HepG2 (cell line): ENCODE measurements at regions not wholly inside any gene's neighbourhood (a gene's known extent, or its start where the extent isn't known, plus 50 kb on each side); places are given as distances from the start of the nearest gene placed in this dataset.

ENCODE experiments used
- ATAC-seq: fragments of 200-7000 bp; cut with Tn5 transposase; 3 replicates; pipeline ENCODE4 v1.9.1; 2020; ENCODE audit warnings: mild to moderate bottlenecking, moderate library complexity
- BruUV-seq: library from RNA; stranded (reverse); fragments of 400-500 nt; replicated peaks from 2 replicates; lab custom pipeline; 2021; lab: Mats Ljungman, UMichigan
- CTCF ChIA-PET: fragments of 300-600 bp; formaldehyde crosslinking; extraction: SDS; loops from one replicate; lab custom pipeline; 2021; ENCODE audit warnings: low total read pairs, inconsistent platforms, low intra/inter-chr PET ratio; lab: Yijun Ruan, JAX
- POLR2A ChIA-PET: fragments of 350-600 bp; sonication (Branson Sonifier 250); formaldehyde crosslinking; loops from one replicate; lab custom pipeline; 2020; ENCODE audit warnings: antibody characterized with exemption, inconsistent platforms; lab: Yijun Ruan, JAX
- DNase-seq: peaks from one replicate; pipeline ENCODE4 v3.0.0-alpha.2; 2015; ENCODE audit warnings: low spot score
- FAIRE-seq: peaks from 3 replicates; lab custom pipeline; 2011; peaks lifted over from hg19 to GRCh38; lab: Jason Lieb, UNC
- H2AFZ ChIP-seq: one replicate; pipeline ENCODE4 v1.6.1; 2011; ENCODE audit warnings: low read length, inconsistent platforms
- H3K27ac ChIP-seq: fragments of 300-600 bp; 3 replicates; pipeline ENCODE4 v1.8.0; 2011; ENCODE audit warnings: mixed run types, mild to moderate bottlenecking, mixed read lengths, low read length, inconsistent platforms; ENCODE audit not compliant: insufficient read depth; ENCODE audit errors: extremely low read length
- H3K27me3 ChIP-seq, 2 experiments: fragments of 200-600 bp in 1 of 2; 2 replicates in 1 of 2; 3 replicates in 1 of 2; pipeline versions ENCODE4 v1.6.0 to v1.8.0; 2011; ENCODE audit warnings: low read length in 2 of 2, mild to moderate bottlenecking in 2 of 2, moderate library complexity in 2 of 2, inconsistent platforms in 1 of 2; ENCODE audit not compliant: insufficient read depth in 2 of 2, control insufficient read depth in 1 of 2
- H3K36me3 ChIP-seq, 2 experiments: fragments of 200-600 bp in 1 of 2; replicated peaks in 1 of 2; 2 replicates in 1 of 2; 3 replicates in 1 of 2; pipeline versions ENCODE4 v1.5.1 to v1.8.0; 2011; ENCODE audit warnings: low read length in 2 of 2, inconsistent platforms in 1 of 2; ENCODE audit not compliant: insufficient read depth in 2 of 2, control insufficient read depth in 1 of 2
- H3K4me1 ChIP-seq: 2 replicates; pipeline ENCODE4 v1.5.1; 2012; ENCODE audit warnings: low read length, inconsistent platforms; ENCODE audit not compliant: insufficient read depth
- H3K4me2 ChIP-seq: 2 replicates; pipeline ENCODE4 v1.6.0; 2011; ENCODE audit warnings: low read depth, low read length, inconsistent platforms
- H3K4me3 ChIP-seq, 3 experiments: fragments of 200-600 bp in 1 of 3; sonication (generic), shearing (Covaris generic) in 1 of 3; replicated peaks in 1 of 3; 2 replicates each; pipeline ENCODE4 v1.5.1; 2011 to 2016; ENCODE audit warnings: low read length in 3 of 3, inconsistent platforms in 2 of 3, low read depth in 2 of 3, mild to moderate bottlenecking in 2 of 3, control low read depth in 1 of 3, mixed read lengths in 1 of 3; ENCODE audit not compliant: insufficient read depth in 1 of 3
- H3K79me2 ChIP-seq: one replicate; pipeline ENCODE4 v1.6.1; 2011; ENCODE audit warnings: low read length, inconsistent platforms; ENCODE audit not compliant: insufficient read depth
- H3K9ac ChIP-seq: 2 replicates; pipeline ENCODE4 v1.6.0; 2011; ENCODE audit warnings: mild to moderate bottlenecking, low read depth, low read length, inconsistent platforms; ENCODE audit not compliant: insufficient read depth
- H3K9me3 ChIP-seq: 2 replicates; pipeline ENCODE4 v1.5.1; 2012; ENCODE audit warnings: mild to moderate bottlenecking, low read length
- H4K20me1 ChIP-seq: 2 replicates; pipeline ENCODE4 v1.6.0; 2011; ENCODE audit warnings: inconsistent platforms, mild to moderate bottlenecking, low read length, moderate library complexity; ENCODE audit not compliant: insufficient read depth
- MTA3 ChIP-seq: sonication (generic); formaldehyde crosslinking; IDR thresholded peaks from 2 replicates; pipeline ENCODE4 v1.4.0; 2020; ENCODE audit warnings: missing genetic modification reagents
- PHF21A ChIP-seq: sonication (generic); formaldehyde crosslinking; IDR thresholded peaks from 2 replicates; pipeline ENCODE4 v1.5.0; 2020; ENCODE audit warnings: mild to moderate bottlenecking, missing genetic modification reagents
- SP140L ChIP-seq: sonication (generic); formaldehyde crosslinking; IDR thresholded peaks from 2 replicates; pipeline ENCODE4 v1.4.0; 2020; ENCODE audit warnings: missing genetic modification reagents, borderline replicate concordance
- TEAD3 ChIP-seq: optimal IDR thresholded peaks from 2 replicates; pipeline ENCODE3; 2016; ENCODE audit warnings: borderline replicate concordance
- ZFY ChIP-seq: sonication (generic); formaldehyde crosslinking; IDR thresholded peaks from 2 replicates; pipeline ENCODE4 v1.4.0; 2020; ENCODE audit warnings: missing genetic modification reagents
- ZNF33B ChIP-seq: sonication (generic); formaldehyde crosslinking; IDR thresholded peaks from 2 replicates; pipeline ENCODE4 v1.5.1; 2020; ENCODE audit warnings: mild to moderate bottlenecking, missing genetic modification reagents
- ZNF530 ChIP-seq: sonication (generic); formaldehyde crosslinking; IDR thresholded peaks from 2 replicates; pipeline ENCODE4 v1.5.0; 2020; ENCODE audit warnings: low read depth, mild to moderate bottlenecking, missing genetic modification reagents
- ZSCAN20 ChIP-seq: sonication (generic); formaldehyde crosslinking; IDR thresholded peaks from 2 replicates; pipeline ENCODE4 v1.4.0; 2020; ENCODE audit warnings: missing genetic modification reagents, mild to moderate bottlenecking, borderline replicate concordance
- WGBS: methylation state at CpG from one replicate; pipeline ENCODE4 v1.1.6; 2017; ENCODE audit warnings: low lambda C conversion rate; 5-methylcytosine and 5-hydroxymethylcytosine counted together
- in situ Hi-C: cut with HindIII; loops from 2 replicates; pipeline ENCODE4 v1.10.0; 2017; ENCODE audit warnings: low pct_unique_long_range_greater_than_20kb; ENCODE audit not compliant: extremely low pct_ligation_motif_present
- intact Hi-C: fragments of 100-400 bp; cut with micrococcal nuclease; formaldehyde crosslinking; loops from one replicate; pipeline ENCODE4 v1.10.0; 2022; ENCODE audit not compliant: unreplicated experiment
- TF ChIP-seq, protein P1 (sequence below): IDR thresholded peaks from 2 replicates; pipeline ENCODE4 v1.6.1; 2016; ENCODE audit warnings: low read depth, control low read depth
- TF ChIP-seq, protein P2 (sequence below): sonication (generic); formaldehyde crosslinking; IDR thresholded peaks from 2 replicates; pipeline ENCODE4 v1.5.1; 2020; ENCODE audit warnings: mild to moderate bottlenecking, missing genetic modification reagents, borderline replicate concordance

DNA sequence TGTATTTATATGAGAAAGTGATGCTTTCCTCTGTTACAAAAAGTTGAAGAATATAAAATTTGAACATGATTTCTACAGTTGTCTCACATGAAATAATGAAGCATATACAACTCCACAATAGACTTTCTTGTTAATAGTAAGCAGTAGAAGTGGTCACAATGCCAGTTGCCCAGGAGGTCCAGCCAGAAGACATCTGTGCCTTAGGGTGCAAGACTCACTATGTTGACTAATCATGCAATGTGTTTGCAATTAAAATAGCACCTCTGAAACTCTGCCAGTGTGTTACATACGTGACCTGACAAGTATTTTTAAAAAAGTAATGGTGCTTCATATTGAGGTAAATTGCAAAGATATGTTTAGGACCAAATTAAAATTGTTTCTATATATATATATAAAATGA, 547.2 kb downstream of the ETV1 start:
- H3K9me3 ChIP-seq = peaks cover 51% of the 10 kb centered on the region
- H3K4me2 ChIP-seq = no peak overlapping the region
- no peak overlapping the region for H3K4me3 ChIP-seq
- no peak for ATAC-seq
- intact Hi-C loops = no loop called here
- H3K36me3 ChIP-seq = no peaks in the 10 kb centered on the region
- in situ Hi-C loops = no loop called here
- TF ChIP-seq, protein P1, sequence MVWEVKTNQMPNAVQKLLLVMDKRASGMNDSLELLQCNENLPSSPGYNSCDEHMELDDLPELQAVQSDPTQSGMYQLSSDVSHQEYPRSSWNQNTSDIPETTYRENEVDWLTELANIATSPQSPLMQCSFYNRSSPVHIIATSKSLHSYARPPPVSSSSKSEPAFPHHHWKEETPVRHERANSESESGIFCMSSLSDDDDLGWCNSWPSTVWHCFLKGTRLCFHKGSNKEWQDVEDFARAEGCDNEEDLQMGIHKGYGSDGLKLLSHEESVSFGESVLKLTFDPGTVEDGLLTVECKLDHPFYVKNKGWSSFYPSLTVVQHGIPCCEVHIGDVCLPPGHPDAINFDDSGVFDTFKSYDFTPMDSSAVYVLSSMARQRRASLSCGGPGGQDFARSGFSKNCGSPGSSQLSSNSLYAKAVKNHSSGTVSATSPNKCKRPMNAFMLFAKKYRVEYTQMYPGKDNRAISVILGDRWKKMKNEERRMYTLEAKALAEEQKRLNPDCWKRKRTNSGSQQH (CRISPR knock-in tag) = no peak
- TF ChIP-seq SP140L (CRISPR knock-in tag) = no peak
- TF ChIP-seq ZSCAN20 = no peak
- TF ChIP-seq, protein P2, sequence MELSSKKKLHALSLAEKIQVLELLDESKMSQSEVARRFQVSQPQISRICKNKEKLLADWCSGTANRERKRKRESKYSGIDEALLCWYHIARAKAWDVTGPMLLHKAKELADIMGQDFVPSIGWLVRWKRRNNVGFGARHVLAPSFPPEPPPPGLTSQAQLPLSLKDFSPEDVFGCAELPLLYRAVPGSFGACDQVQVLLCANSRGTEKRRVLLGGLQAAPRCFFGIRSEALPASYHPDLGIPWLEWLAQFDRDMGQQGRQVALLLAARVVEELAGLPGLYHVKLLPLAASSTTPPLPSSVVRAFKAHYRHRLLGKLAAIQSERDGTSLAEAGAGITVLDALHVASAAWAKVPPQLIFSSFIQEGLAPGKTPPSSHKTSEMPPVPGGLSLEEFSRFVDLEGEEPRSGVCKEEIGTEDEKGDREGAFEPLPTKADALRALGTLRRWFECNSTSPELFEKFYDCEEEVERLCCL (CRISPR knock-in tag) = no peak
- no peak for TF ChIP-seq ZNF33B
- TF ChIP-seq MTA3 (CRISPR knock-in tag) = no peak
- TF ChIP-seq TEAD3 (CRISPR knock-in tag) = no peak
- TF ChIP-seq PHF21A = no peak
- no peak for TF ChIP-seq ZFY (CRISPR knock-in tag)
- TF ChIP-seq ZNF530 (CRISPR knock-in tag) = no peak
- H3K9ac ChIP-seq = no peak overlapping the region
- ChIA-PET POLR2A (no interaction called here), CTCF (no interaction called here)
- no peaks in the 10 kb centered on the region for H4K20me1 ChIP-seq
- H2AFZ ChIP-seq = no peak overlapping the region
- no peak for DNase-seq
- no TSS peak for BruUV-seq
- 0% methylated on average over 1 of the region's 1 CpG for WGBS
- FAIRE-seq = no peak
- no peaks in the 10 kb centered on the region for H3K79me2 ChIP-seq
- no peak overlapping the region for H3K27ac ChIP-seq
- no peaks in the 10 kb centered on the region for H3K27me3 ChIP-seq
- no peaks in the 10 kb centered on the region for H3K4me1 ChIP-seq
